ENCODE measurements at regions not wholly inside any gene's neighbourhood (a gene's known extent, or its start where the extent isn't known, plus 50 kb on each side); places are given as distances from the start of the nearest gene placed in this dataset.

DNA sequence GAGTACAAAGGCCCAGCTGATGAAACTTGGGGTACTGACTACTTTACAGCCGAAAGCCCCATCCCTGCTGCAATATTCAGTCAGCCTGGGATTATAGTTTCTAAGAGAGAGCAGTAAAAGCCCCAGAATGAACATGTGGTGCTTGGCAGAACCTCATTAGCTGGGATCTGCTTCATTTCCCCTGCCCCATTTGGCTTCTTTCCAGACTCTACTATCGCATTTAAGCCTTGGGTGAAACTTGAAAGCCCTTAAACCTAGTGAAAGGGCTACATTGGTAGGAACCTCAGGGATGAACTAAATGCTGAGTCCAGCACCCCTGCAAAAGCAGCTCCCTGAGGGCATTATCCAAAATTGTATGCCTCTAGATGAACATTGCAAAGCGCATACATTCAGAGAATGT, 631.1 kb downstream of the ACTL7B start:
- Mint-ChIP-seq H3K27me3 (no peaks in the 10 kb centered on the region), H3K36me3 (ENCODE audit: low read depth) (no peaks in the 10 kb centered on the region), H3K27ac (no peak overlapping the region), H3K9me3 (peaks cover 12% of the 10 kb centered on the region), H3K4me3 (no peak overlapping the region), H3K4me1 (no peaks in the 10 kb centered on the region)
- no peak for ATAC-seq
- no peak for DNase-seq

DNA sequence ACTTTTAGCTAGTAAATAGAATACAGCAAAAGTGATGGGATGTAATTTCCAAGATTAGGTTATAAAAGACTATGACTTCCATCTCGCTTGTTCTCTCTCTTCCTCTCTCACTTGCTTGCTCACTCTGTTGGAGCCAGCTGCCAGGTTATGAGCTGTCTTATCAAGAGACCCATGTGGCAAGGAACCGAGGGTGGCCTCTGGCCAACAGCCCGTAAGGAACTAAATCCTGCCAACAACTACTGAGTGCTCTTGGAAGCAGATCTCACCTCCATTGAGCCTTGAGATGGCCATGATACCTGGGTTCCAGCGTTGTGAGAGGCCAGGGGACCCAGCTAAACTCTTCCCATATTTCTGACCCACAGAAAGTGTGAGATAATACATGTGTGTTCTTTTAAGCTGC, 636.1 kb downstream of the ACTL7B start:
- H3K4me1 Mint-ChIP-seq = no peaks in the 10 kb centered on the region
- ATAC-seq = no peak
- H3K9me3 Mint-ChIP-seq = peaks cover 10% of the 10 kb centered on the region
- no peak overlapping the region for H3K4me3 Mint-ChIP-seq
- no peaks in the 10 kb centered on the region for H3K36me3 Mint-ChIP-seq (ENCODE audit: low read depth)
- no peak overlapping the region for H3K27ac Mint-ChIP-seq
- no peak for DNase-seq
- no peaks in the 10 kb centered on the region for H3K27me3 Mint-ChIP-seq

DNA sequence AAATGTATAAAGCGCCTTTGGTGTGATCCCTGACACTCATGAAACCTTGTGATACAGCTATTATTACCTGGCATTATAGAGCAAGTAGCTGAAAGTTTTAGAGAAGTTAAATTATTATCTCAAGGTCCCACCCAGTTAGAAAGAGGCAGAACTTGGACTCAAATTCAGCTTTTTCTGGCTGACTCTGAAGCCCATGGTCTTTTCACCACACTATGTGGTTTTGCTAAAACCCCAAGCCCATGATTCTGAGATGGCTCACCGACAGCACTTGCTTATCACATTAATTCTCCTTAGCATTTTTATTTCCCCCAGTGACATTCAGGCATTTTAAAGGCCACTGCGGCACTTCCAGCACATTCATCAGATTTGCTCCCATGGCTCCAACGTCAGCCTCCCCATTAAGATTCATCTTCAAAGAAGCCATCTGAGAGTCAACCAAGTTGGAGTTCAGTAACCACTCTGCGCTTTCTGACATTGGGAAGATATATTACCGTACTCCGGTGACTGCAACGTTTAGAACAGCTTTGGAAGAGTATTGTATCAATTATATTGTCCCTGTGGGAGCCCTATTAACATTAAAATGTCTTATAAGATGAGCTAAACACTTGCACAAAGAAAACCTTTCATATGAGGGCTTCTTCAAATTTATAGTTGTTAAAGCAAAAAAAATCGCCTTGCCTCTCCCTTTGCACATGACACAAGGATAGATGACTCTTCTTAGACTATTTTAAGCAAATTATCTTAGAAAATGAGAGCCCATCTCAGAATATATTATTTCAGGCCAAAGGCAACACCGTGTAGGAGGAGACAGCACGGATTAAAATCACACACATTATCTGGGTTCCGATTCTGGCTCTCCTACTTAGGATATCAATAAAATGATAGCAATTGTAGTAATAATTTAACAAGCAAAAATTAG, 638.1 kb downstream of the ACTL7B start:
- Mint-ChIP-seq H3K27me3 (no peaks in the 10 kb centered on the region), H3K9me3 (peaks cover 10% of the 10 kb centered on the region), H3K4me1 (no peaks in the 10 kb centered on the region), H3K27ac (no peak overlapping the region), H3K36me3 (ENCODE audit: low read depth) (no peaks in the 10 kb centered on the region), H3K4me3 (no peak overlapping the region)
- DNase-seq (no peak), ATAC-seq (no peak)

DNA sequence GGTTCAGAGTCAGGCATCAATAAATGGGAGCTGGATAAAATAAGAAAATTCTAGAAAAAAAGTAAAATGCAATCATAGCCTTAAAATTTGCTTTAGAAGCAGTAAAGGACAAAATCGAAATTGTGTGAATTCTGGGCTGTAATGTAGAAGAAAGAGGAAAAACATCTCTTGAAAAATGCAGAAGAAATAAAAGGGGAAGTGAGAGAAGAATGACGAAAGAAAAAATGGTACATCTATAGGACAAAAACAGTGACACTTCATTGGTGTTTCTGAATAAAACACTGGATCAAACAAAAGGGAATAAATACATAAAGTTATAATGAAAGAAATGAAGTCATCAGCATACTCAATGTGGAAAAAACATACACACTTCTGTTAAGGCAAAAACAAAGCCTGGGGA, 642.3 kb downstream of the ACTL7B start:
- ATAC-seq (no peak), DNase-seq (no peak)
- Mint-ChIP-seq H3K27me3 (no peaks in the 10 kb centered on the region), H3K27ac (no peak overlapping the region), H3K4me1 (no peaks in the 10 kb centered on the region), H3K36me3 (ENCODE audit: low read depth) (no peaks in the 10 kb centered on the region), H3K9me3 (no peaks in the 10 kb centered on the region), H3K4me3 (no peak overlapping the region)

DNA sequence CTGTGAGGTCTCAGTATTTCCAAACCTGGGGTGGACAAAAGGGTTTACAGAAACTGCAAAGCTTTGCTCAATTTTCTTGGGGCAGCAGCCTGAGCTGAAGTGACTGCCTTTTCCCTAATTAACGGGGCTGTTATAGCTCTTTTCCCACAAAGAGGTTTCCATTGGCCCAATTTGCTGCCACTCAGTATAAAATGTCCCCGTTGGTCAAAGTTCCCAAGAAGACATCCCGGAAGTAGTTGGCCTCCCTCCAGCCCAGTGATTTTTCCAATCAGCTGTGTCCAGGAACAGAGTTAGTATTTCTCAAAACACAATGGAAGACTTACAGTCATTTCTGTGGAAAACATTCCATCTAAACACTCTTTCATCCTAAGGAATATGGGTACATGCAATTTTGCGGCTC, 643.6 kb downstream of the ACTL7B start:
- H3K27me3 Mint-ChIP-seq = no peaks in the 10 kb centered on the region
- no peaks in the 10 kb centered on the region for H3K36me3 Mint-ChIP-seq (ENCODE audit: low read depth)
- no peaks in the 10 kb centered on the region for H3K9me3 Mint-ChIP-seq
- no peaks in the 10 kb centered on the region for H3K4me1 Mint-ChIP-seq
- H3K27ac Mint-ChIP-seq = no peak overlapping the region
- DNase-seq (no peak), ATAC-seq (no peak)
- no peak overlapping the region for H3K4me3 Mint-ChIP-seq

DNA sequence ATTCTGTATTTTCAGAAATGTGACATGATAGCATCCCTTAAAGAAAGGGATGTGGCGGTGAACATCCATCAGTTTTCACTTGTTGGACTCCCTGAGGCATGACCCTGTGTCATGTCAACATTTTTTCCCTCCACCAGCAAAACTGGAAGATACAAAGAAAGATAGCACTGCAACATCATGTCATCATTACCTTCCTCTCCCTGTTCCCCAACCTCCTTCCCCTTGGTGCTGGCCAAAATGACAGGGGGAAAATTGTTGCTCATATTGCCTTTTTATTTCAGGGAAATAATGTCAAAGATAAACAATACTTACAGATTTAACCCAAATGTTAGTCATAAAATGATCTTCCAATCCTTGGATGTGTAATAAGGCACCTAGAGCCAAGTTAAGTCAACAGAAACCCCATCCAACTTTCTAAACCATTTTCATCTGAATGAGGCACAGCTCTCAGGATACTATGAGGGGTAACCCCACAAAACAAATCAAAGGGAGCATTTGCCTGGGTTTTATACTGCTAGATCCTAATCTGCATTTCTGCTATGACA, 644.3 kb downstream of the ACTL7B start:
- no peak for DNase-seq
- H3K4me1 Mint-ChIP-seq = no peaks in the 10 kb centered on the region

DNA sequence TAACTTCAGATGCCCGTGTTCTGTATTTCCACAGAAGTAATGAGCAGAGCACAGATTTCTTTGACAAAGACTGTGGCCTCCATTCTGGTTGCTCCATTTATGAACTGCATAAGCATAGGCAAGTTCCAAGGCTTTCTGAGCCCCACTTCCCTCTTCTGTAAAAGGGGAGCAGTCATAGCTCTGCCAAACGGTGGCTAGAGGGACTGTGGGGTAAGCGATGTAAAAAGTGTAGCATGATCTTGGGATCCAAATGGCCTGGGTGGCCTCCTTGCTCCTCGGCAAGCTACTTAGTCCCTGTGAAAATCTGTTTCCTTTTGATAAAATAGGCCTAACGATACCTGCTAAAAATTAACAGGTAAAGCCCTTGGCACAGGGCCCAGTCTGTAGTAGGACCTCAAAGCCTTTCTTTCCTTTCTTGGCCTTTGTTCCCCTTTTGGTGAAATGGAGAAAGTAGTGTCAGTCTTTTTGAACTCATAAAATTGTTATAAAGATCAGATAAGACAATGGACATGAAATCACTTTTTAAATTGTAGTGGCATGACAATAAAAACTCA, 646.6 kb downstream of the ACTL7B start:
- no peak for DNase-seq

More for the DNA sequence above, 644.3 kb downstream of the ACTL7B start:
- no peak for ATAC-seq
- Mint-ChIP-seq H3K4me3 (no peak overlapping the region), H3K27ac (no peak overlapping the region), H3K27me3 (no peaks in the 10 kb centered on the region), H3K36me3 (ENCODE audit: low read depth) (no peaks in the 10 kb centered on the region), H3K9me3 (no peaks in the 10 kb centered on the region)

DNA sequence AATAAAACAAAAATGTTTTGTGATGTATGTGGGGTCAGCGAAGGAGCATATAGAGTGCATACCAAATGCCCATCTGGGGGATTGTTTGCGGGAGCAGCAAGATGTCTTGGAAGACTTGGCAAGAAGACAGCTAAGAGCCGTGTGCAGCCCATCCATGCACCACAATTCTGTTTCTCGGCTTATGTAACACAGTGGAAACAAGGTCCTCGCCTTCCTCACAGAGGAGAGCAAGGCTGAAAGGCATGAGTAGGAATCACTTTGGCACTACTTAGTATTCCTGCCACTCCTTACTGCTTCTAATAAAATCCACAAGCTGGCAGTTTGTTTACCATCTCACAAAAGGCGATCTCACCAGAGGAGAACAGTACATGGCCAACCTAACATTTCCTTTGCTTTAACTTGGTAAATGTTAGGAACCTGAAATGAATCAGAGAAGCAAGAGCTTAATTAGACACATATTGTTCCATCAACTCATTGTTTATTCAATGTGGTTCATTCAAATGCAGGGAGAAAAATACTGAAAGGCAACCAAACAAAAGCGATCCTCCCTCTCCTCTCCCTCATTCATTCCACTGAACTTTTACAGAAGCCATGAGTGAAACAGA, 648.1 kb downstream of the ACTL7B start:
- DNase-seq (no peak), ATAC-seq (no peak)
- H3K27me3 Mint-ChIP-seq = no peaks in the 10 kb centered on the region
- peaks cover 19% of the 10 kb centered on the region for H3K9me3 Mint-ChIP-seq
- no peaks in the 10 kb centered on the region for H3K4me1 Mint-ChIP-seq
- H3K36me3 Mint-ChIP-seq (ENCODE audit: low read depth) = no peaks in the 10 kb centered on the region
- H3K4me3 Mint-ChIP-seq = no peak overlapping the region
- no peak overlapping the region for H3K27ac Mint-ChIP-seq

More for the DNA sequence above, 646.6 kb downstream of the ACTL7B start:
- ATAC-seq = no peak
- H3K9me3 Mint-ChIP-seq = peaks cover 8% of the 10 kb centered on the region
- H3K4me3 Mint-ChIP-seq = no peak overlapping the region
- no peaks in the 10 kb centered on the region for H3K36me3 Mint-ChIP-seq (ENCODE audit: low read depth)
- no peaks in the 10 kb centered on the region for H3K27me3 Mint-ChIP-seq
- H3K27ac Mint-ChIP-seq = no peak overlapping the region
- H3K4me1 Mint-ChIP-seq = no peaks in the 10 kb centered on the region

DNA sequence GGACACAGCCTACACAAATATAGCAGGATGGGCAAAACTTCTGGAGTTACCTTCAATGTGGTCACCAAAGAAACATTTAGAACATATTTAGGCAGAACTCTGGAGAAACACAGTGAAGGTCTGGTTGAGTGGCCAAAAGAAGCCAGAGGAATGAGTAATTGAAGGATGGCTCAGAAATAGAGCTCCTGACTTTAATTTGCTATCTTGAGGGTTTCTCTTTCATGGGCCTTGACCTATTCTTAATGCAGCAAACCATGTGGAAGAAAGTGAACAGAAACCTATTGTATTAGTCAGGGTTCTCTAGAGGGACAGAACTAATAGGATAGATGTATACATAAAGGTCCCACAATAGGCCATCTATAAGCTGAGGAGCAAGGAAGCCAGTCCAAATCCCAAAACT, 650.5 kb downstream of the ACTL7B start:
- DNase-seq (no peak), ATAC-seq (no peak)
- H3K4me3 Mint-ChIP-seq = no peak overlapping the region
- H3K9me3 Mint-ChIP-seq = peaks cover 38% of the 10 kb centered on the region
- no peaks in the 10 kb centered on the region for H3K27me3 Mint-ChIP-seq
- no peaks in the 10 kb centered on the region for H3K36me3 Mint-ChIP-seq (ENCODE audit: low read depth)
- H3K4me1 Mint-ChIP-seq = no peaks in the 10 kb centered on the region
- no peak overlapping the region for H3K27ac Mint-ChIP-seq

DNA sequence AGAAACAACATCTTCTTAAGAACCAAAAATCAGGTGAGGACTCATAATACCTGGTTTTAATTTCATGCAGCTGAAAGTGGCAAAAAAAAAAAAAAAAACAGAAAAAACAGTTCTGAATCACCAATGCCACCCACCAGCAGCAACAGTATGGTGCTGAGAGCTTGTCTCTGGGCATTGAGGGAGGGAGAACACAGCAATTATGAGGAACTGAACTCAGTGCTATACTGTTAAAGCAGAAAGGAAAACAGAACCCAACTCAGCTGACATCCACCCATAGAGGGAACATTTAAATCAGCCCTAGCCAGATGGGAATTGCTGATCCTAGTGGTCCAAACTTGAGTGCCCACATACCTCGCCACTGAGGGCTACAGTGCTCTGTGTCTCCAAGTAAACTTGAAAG, 657.9 kb downstream of the ACTL7B start:
- H3K27ac Mint-ChIP-seq = no peak overlapping the region
- no peaks in the 10 kb centered on the region for H3K27me3 Mint-ChIP-seq
- no peaks in the 10 kb centered on the region for H3K36me3 Mint-ChIP-seq (ENCODE audit: low read depth)
- no peaks in the 10 kb centered on the region for H3K4me1 Mint-ChIP-seq
- no peak for ATAC-seq
- peaks cover 32% of the 10 kb centered on the region for H3K9me3 Mint-ChIP-seq
- no peak for DNase-seq
- H3K4me3 Mint-ChIP-seq = no peak overlapping the region

DNA sequence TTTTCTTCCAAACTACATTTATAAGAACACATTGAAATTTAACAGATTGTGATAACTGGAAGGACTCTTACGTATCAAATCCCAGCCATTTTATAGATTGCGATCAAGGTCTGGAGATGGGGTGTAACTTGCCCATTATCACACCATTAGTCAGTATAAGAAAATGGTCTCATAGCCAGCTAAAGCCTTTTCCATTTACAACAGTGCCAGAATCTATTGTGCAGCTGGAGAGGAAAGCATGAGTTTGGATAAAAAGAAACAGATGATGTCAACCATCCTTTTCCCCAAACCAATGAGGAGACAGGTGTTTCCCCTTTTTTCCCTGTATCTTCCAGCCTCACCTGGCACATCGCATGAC, 658.8 kb downstream of the ACTL7B start:
- Mint-ChIP-seq H3K36me3 (ENCODE audit: low read depth) (no peaks in the 10 kb centered on the region), H3K27me3 (no peaks in the 10 kb centered on the region), H3K27ac (no peak overlapping the region), H3K4me3 (no peak overlapping the region), H3K9me3 (peaks cover 32% of the 10 kb centered on the region), H3K4me1 (no peaks in the 10 kb centered on the region)
- ATAC-seq (no peak), DNase-seq (no peak)

DNA sequence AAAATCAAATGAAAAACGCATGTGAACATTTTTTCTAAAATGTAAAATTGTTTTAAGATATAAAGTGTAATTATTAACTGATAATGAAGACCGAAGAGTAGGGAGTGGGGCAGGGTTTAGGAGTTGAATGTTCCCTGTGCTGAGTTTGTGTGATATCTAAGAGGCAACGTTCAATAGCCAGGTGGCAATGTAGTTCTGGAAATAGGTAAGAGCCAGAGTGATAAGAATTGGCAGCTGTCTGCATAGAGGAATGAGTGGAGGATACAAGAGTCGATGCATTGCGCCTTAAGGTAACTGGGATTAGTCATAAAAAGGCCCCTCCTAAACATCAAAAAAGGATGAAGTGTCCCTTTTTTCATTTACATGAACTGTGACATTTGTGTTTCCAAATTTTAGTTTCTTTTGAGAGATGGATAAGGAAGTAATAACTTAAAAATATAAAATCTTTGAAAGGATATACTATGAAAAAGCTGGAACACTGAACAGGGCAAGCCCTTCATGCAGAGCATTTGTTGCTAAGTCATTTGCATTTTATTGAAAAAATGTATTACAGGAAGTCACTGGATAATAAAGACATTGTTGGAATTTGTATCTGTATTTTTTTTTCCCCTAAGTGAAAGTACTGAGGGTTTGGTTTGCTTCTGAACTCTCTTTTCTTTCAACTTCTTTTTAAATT, 659.3 kb downstream of the ACTL7B start:
- Mint-ChIP-seq H3K27ac (no peak overlapping the region), H3K4me3 (no peak overlapping the region)

DNA sequence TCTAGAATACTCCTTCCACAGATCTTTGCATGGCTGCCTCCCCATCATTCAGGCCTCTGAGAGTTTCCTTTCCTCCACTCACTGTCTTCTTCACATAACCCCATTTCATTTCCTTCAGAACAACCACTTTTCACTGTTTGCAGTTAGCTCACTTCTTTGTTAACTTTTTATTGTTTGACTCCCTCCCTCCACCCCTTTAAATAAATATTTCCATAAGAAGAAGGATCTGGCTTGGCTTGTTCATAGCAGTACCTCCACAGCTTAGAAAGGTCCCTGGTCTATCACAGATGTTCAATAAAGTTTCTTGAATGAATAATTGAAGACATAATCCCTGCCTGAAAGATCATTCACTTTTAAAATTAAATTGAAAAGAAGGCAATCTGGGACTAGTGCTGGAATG, 661.6 kb downstream of the ACTL7B start:
- Mint-ChIP-seq H3K9me3 (peaks cover 7% of the 10 kb centered on the region), H3K36me3 (ENCODE audit: low read depth) (no peaks in the 10 kb centered on the region), H3K27me3 (no peaks in the 10 kb centered on the region), H3K4me1 (no peaks in the 10 kb centered on the region), H3K4me3 (no peak overlapping the region), H3K27ac (no peak overlapping the region)
- DNase-seq (no peak), ATAC-seq (no peak)

More for the DNA sequence above, 659.3 kb downstream of the ACTL7B start:
- no peaks in the 10 kb centered on the region for H3K36me3 Mint-ChIP-seq (ENCODE audit: low read depth)
- DNase-seq (no peak), ATAC-seq (no peak)
- no peaks in the 10 kb centered on the region for H3K27me3 Mint-ChIP-seq
- no peaks in the 10 kb centered on the region for H3K4me1 Mint-ChIP-seq
- H3K9me3 Mint-ChIP-seq = peaks cover 27% of the 10 kb centered on the region

DNA sequence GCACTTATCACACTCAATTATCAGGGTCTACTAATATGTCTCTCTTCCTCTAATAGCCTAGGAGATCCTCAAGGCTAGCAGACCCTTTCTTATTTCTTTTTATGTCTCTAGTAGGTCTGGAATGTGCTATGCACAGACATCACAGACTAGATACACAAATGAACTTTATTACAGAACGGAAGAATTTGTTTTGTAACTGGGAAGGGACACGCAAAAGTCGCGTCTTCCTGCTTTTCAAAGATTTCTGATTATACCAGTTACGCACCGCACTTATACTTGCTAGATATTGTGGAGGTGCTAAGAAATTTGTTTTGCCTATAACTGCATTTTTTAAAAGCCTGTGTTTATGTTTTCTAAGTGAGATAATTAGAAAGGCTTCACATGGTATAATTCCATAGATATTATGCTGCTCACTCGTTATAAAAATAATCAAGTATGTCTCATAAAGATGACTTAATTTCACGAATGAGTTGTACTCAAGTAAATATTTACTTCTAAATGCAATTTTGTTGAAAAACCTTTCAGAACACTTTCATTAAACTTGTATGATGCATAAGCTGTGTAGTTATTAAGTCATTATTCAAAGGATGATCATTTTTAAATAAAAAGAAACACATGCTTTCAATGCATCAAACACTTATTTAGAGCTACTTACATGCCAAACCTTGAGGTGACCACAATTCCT, 662.6 kb downstream of the ACTL7B start:
- Mint-ChIP-seq H3K4me1 (no peaks in the 10 kb centered on the region), H3K4me3 (no peak overlapping the region), H3K36me3 (ENCODE audit: low read depth) (no peaks in the 10 kb centered on the region), H3K27me3 (no peaks in the 10 kb centered on the region), H3K27ac (no peak overlapping the region), H3K9me3 (peaks cover 7% of the 10 kb centered on the region)
- no peak for ATAC-seq
- DNase-seq = no peak
